B cell (primary cell): ENCODE measurements at regions not wholly inside any gene's neighbourhood (a gene's known extent, or its start where the extent isn't known, plus 50 kb on each side); places are given as distances from the start of the nearest gene placed in this dataset.

Experiments used
- CTCF ChIP-seq: fragments of 200-600 bp; IDR thresholded peaks from one replicate; pipeline ENCODE4 v1.8.0; 2022; ENCODE audit warnings: antibody characterized with exemption, mild to moderate bottlenecking
- EZH2 ChIP-seq: IDR thresholded peaks from 2 replicates; pipeline ENCODE4 v1.6.1; 2012; ENCODE audit warnings: borderline replicate concordance, low read depth, mild to moderate bottlenecking, moderate library complexity, low read length; ENCODE audit not compliant: insufficient read depth, poor library complexity, severe bottlenecking

- TF ChIP-seq EZH2 (no peak), CTCF (no peak)
These were observed 1367.2 kb upstream of the CELF4 start for GRCh38 chr18:38932752-38933151.
